ENCODE measurements at regions not wholly inside any gene's neighbourhood (a gene's known extent, or its start where the extent isn't known, plus 50 kb on each side); places are given as distances from the start of the nearest gene placed in this dataset.

DNA sequence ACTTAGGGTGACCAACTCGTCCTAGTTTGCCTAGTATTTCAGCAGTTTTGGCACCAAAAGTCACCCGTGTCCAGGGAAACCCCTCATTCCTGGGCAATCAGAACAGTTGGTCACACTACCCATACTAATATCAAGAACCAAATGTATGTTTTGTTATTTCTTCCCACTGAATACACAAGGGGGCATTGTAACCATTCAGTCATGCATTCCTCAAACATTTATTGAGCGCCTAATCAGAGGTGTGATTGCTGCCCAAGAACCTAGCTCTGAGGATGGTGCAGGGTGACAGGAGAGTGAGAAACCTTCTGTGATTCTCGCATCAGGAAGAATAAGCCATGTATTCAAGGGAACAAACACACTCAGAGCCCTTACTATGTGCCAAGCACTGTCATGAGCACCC is 69.8 kb upstream of the RAI2 start:
- no peak for TF ChIP-seq REST (IDR thresholded peaks at IDR 0.05; ENCODE audit: borderline replicate concordance)
- no peak for TF ChIP-seq POLR2AphosphoS5 (IDR thresholded peaks at IDR 0.05)
- TF ChIP-seq CTCF (IDR thresholded peaks at IDR 0.05; ENCODE audit: poor library complexity, severe bottlenecking), result peak; percentile 44
- no peak for TF ChIP-seq TAF1 (IDR thresholded peaks at IDR 0.05; ENCODE audit: low read depth)
- no peak for TF ChIP-seq MXI1 (conservative IDR thresholded peaks at IDR 0.05; ENCODE audit: poor library complexity, severe bottlenecking)
- no peak for TF ChIP-seq EP300 (conservative IDR thresholded peaks at IDR 0.05; ENCODE audit: poor library complexity, severe bottlenecking)
- peak; percentile 62 for TF ChIP-seq SMC3 (conservative IDR thresholded peaks at IDR 0.05; ENCODE audit: poor library complexity)
- no peak for TF ChIP-seq EZH2 (IDR thresholded peaks at IDR 0.05; ENCODE audit: borderline replicate concordance, insufficient read depth, low read length, poor library complexity, severe bottlenecking)
